ENCODE measurements at regions not wholly inside any gene's neighbourhood (a gene's known extent, or its start where the extent isn't known, plus 50 kb on each side); places are given as distances from the start of the nearest gene placed in this dataset.

DNA sequence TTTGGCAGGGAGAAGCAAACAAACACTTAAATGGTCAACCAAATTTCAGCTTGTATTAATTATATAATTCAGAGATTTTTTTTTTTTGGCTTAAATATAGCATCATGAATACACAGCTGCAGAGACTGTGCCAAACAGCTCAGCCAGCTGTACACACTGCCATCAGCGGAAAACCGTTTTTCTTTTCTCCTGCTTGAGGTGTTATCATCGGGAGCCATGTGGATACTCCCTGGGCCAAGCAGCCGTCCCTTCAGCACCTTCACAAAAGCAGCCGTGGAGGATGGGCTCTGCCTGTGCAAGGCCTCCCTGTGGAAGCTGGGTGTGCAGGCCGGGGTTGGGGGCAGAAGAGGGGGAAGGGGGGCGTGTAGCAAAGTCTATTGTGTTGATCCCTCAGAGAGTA lies 85.0 kb downstream of the NUF2 start:
- DNase-seq, result no peak

DNA sequence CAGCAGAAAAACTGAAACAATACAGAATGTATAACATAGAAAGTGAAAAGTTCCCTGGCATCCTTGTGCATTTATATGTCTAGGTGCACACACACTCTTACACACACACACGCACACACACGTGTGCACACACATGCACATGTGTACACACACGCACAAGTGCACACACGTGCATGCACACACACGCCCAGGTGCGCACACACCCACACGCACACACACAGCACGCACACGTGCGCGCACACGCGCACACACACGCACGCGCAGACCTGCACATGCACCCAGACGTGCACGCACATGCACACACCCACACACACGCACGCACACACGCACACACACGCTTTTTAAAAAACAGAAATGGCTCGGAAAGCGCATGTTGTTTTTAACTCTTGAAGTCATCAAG lies 86.5 kb downstream of the NUF2 start:
- DNase-seq, result no peak

DNA sequence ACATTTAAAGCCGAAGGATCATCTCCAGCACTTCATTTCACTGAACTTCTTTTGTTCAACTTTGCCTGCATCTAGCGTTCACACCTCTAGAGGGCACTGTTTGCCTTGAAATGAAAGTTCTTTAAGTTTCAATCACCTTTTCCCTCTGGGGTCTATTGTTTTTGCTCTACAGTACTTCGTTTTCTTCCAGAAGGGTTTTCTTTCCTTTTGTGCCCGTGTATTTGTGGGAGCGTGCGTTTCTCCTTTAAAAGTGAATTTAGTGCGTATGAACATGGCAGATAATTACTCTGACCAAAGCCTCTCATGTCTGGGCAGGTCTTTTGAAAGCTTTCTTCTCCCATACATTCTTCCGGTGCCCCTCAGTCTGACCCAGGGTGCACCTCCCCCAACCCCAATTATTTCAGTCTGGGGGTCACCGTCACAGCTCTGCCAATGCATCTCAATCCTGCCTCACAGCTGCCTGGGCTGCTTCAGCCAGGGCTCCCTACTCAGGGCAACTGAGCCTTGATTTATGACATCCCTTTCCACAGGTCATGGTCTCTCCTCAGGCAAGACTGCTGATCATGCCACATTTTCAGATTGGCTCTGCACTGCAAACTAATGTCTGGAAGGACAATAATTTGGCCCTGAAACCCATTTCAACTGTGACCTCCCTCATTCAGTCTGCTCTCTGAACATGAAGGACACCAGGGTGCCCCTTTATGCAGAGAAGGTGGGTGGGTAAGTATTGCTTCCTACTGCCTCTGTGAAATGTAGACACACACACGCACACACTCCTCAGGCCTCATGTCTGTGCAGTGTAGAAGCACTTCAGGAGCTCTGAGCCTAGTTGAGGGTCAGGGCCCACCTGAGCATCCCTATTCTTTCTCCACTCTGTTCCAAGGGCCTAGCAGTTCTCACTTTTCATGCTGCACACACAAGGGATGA lies 88.6 kb downstream of the NUF2 start:
- peak; percentile 35 for DNase-seq

DNA sequence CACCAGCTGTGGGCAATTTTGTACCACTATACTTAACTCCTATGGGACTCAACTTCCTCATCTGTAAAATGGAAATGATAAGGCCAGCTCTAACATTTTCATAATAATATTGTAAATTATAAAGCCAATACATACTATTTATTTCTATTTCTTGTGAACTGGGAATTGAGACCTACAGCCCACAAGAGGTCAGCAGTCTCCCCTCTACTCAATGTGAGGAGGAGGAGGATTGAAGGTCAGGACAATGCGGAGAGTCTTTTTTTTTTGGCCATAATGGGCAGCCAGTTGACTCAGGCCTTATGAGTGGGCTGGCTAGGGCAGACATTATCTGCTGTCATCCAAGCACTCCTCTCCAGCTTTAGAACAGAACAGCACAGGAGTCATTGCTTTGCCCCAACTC lies 90.5 kb downstream of the NUF2 start:
- DNase-seq, result no peak

DNA sequence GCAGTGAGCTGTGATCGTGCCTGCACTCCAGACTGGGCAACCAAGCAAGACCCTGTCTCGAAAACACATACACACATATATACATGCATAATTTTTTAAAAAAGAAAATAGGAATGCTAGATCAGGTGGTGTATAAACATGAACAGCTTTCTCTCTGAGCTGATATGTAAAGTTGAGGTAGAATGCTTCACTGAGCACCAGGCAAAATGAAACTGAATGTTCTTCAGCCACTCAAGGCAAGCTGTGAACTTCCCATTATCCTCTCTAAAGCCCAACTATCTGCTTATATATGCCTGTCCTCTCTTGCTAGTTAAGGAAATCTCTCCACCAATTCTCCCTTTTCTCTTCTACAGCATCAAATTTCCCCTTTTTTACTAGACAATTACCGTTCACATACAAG lies 93.0 kb downstream of the NUF2 start:
- DNase-seq, result no peak

DNA sequence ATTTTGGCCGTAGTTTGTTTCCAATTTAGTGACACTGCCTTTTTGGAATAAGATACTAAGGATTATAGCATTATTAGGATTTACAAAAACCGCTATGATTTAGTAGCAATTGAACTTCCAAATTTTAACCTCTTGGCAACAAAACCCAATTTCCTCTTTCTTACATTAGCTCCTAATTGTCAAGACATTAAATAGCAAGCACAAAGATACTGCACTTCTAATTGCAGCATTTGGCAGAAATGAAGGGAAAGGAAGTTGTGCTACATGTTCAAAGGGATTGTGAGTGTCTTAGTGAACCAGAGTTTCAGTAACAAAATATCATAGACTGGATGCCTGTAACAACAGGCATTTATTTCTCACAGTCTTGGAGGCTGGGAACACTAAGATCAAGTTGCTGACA lies 99.9 kb downstream of the NUF2 start:
- DNase-seq, result no peak

DNA sequence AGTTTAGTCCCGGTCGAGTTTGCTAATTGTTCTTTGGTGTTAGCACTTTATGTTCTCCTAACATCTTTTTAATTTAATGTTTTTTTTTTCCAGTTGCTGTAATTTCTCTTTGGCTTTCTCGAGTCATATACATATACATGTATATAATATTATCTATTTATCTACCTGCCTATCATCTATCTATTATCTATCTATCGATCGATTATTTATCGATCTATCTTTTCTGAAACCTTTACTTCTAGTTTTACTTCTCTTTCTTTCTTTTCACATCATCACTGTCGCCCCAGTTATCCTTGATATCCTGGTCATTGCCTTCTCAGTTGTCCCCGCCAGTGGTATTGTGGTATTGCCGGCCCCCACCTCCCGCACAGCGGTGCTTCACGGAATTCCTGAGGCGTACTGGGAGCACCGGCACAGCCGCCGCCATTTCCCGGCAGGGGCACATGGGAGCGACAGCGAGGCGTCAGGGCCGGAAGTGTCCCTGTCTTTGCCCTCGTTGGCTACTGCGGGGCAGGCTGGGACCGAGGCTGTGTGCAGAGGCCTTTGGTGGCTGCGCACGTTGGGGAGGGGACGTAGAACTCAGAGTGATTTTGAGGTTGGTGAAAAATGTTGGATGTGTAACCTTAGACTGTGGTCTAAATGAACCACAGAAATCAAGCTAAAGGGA lies 101.1 kb downstream of the NUF2 start:
- no peak for DNase-seq

DNA sequence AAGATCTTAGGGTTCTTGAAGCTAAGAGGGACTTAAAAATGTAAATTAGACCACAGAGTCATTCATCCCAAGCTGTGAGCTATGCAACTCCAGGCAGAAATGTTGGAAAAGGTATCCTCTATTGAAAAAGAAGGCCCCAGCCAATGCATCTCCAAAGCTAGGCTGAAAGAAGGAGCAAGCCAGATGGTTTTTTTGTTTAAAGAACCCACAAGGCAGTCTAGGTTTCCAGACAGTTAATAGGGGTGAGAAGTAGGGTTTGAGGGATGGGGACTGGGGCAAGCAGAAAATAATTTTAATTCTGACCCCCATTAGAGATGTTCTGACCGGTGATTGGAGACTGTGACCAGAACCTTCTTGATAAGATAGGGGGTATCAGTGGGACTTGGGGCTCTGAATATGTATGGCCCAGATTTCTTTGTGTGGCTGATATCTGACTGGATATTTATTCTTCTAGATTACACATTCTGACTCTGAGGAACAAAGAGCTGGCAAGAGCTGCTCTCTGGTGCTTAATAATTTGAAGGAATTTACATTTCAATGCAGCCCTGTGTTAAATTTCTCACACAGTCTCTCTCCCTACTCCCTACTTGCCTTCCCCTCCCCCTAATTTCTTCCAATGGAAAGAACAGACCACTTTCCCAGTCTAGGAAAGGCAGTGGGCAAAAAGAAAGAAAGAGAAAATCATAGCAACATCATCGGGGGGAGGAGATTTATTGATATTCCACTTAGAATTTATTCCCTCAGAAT lies 104.9 kb downstream of the NUF2 start:
- no peak for DNase-seq

DNA sequence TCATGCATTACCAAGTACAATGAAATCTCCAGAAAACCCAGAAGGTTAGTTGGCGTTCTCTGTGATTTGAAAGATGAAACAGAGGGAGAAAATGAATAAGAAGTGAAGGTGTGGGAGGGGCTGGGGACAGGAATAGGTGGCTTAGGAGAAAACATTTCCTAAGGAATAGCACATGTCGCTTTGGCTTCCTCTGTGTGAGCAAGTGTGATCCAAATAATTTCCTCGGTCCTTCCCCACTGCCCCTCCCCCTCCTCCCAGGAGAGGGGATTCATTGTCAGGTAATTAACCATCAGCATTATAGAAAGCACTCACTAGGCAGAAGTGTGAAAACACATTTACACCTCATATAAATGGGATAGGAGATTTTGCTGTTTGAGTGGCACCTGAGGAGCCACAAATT lies 105.5 kb downstream of the NUF2 start:
- DNase-seq, result no peak

DNA sequence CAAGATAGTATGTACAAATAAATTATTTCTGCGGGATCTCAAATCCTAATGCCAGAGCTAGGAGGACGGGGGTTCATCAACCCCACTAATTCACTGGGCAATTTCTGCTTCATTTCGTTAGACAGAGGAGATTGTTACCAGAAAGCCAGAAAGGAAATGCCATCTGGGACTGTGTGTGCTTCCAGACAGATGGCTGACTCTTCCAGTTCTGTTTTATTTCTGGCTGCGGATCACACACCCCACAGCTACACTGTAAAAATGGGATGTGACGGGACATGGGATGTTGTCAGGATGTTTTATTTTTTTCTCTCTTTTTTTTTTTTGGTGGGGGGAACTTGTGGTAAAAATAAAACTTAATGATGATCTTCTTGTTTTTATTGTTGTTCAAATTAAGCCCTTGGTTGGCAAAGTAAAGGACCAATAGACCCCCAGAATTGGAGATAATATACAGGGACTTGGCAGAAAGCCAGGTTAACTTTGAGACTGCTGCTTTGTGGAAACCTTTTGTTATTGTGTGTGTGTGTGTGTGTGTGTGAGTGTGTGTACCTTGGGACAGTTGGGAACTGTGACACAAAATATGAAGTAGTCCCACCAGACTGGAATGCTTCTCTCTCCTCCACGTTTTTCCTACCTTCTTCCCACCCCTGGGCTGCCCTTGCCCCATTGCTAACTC lies 114.5 kb downstream of the NUF2 start:
- peak; percentile 58 for DNase-seq

DNA sequence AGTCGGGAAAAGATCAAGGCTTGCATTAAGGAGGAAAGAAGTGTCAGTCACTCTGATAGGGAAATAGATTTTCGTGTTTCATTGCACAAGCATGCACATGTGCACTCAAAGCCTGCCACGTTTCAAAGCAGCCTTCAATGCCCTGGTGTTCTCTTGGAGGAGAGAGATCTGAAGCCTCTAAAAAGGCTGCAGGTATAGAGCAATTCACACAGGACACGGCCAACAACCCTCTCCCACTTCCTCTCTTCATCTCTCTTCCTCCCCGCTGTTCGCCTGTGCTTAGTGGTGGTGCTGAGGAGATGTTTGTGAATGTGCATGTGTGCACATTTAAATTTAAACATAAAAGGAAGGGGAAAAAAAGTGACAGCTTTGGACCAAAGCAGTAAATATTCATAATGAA lies 117.7 kb downstream of the NUF2 start:
- DNase-seq, result no peak

DNA sequence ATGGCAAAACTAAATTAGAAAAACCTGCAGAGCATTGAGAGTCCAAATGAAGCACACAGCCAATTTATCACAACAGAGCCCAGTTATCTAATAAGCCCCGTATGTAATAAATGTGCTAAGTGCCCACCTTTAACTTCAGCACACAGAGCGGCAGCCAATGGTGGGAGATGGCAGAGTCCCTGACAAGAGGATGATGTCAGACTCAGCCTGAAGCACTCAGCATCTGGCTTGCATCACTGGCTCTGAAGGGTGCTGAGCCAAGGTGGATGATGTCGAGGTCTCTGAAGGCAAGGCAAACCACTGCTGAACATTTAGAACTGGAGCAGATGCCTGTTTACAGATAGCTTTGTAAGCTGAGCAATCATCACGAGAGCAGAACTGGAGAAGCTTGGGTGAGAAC lies 118.3 kb downstream of the NUF2 start:
- no peak for DNase-seq

DNA sequence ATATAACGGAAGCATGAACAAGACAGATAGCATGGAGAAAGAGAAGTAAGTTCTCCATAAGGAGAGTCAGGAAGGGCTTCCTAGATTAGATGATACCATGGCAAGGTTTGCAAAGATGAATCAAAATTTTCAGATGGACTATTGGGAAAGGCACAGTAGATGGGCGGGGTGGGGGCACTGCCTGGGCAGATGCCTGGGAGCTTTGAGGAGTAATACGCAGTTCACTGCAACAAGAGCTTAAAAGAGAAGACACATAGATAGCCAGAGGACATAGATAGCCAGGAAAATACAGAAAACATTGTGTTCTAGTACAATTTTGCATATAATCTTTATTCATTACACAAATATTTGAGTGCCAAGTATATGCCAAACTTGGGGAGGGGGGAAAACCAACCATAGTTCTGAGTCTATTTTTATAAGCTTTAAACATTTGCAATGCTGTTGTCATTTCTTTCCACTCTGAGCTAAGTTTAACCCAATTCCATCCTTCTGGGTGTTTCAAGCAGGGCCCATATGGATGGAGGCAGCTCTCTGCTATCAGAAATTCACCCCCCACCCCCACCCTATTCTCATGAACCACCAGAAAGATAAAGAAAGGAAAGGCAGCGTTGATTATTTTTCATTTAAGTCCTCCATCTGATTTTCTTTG lies 120.6 kb downstream of the NUF2 start:
- DNase-seq, result no peak

DNA sequence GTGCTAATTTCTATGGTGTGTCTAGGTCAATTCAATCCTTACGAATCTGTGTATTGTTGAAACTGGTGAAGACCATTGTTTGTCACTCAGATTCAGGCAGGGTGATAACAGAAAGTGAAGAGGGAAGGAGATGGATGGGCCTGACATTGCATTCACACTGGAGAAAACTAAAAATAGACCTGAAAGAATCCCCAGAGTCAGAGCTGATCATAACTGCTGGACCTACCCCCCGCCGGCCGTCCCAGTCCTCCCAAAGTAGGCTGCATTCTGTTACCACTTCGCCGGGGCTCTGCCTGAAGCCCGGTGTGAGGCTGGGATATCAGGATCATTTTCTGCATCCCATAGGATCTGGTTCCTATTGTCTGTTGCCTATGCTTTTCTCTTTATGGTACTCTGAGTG lies 121.1 kb downstream of the NUF2 start:
- no peak for DNase-seq

DNA sequence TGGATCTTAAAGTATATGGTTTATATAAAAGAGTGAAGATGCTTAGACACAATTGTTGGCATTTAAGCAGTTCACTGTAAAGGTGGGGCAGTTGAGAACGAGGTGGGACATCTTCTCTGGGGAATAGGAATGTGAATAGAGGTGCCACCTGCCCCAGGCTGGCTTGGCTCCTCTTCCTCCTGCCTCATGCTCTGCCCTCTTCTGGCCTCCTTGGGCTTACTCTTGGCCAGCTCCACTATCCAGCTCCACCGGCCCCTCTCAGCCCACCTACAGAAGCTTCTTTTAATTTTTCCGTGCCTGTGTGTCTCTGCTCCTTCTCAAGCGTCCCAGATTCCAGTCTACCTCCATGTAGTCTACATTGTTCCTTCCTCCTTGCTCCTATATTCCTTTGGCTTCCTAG lies 122.1 kb downstream of the NUF2 start:
- DNase-seq, result no peak

DNA sequence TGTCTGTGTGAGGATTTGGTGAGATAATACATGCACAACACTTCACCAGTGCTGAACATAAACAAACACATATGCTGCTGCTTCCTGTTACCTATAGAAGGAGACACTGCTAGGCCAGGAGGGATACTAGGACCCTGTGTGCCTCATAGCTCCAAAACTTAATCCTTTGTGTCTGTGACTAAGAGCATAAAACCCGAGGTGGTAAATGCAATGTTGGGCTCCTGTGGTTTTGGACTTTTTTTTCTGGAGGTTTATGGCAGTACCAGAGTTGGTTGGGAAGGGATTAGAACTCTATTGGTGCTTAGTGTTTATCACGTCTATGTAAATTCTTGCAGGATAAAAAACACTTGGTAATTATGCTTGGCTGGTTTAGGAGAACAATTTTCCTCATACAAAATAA lies 122.9 kb downstream of the NUF2 start:
- DNase-seq, result no peak

DNA sequence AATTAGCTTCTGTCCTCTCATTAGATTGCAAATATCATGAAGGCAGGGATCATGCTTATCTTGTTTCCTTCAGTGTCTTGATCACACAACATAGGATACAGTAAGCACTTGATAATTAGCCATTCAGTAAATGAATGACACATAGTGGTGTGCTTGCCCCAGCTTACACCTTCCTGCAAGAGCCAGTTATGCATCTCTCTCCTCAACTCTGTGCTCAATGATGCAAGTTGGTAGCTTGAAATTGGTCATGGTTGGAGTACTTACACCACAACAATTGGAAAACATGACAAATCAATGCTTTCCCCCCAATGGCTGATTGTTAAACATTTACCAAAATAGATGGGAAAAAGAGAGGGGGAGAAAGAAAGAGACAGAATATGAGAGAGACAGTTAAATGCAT lies 129.2 kb downstream of the NUF2 start:
- no peak for DNase-seq

DNA sequence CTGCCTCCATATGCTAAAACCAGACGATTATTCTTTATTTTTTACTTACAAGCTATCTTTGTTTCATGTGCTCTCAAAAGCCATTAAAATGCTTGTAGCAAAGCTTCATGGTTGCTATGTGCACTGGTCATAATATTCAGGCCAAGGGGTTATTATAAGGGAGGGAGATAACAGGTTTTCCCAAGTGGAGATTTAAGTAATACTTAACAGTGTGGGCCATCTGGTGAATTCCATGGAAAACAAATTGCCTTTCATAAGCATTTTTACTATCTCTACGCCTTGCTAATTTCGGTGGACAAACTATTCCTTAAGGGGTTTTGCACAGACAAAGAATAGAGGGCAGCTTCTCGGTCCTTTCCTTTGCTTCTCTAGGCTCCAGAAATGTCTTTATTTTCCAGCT lies 137.8 kb downstream of the NUF2 start:
- no peak for DNase-seq

DNA sequence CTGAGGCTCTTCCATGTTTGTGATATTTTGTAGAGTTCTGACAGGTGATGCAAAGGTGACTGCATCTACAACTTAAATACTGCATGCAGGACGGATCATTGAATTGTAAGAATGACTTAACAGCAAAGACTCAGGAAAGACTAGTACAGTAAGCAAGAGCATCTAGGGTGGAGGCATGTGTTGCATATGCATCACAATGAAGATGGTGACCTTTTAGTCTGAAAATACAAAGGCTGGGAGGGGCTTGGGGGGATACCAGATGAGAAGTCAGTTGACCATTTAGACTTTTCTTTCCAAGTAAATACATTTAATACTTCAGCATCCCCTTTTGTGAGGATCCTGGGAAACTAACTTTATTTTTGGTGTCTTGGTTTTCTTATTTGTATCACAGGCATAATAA lies 145.5 kb downstream of the NUF2 start:
- no peak for DNase-seq

DNA sequence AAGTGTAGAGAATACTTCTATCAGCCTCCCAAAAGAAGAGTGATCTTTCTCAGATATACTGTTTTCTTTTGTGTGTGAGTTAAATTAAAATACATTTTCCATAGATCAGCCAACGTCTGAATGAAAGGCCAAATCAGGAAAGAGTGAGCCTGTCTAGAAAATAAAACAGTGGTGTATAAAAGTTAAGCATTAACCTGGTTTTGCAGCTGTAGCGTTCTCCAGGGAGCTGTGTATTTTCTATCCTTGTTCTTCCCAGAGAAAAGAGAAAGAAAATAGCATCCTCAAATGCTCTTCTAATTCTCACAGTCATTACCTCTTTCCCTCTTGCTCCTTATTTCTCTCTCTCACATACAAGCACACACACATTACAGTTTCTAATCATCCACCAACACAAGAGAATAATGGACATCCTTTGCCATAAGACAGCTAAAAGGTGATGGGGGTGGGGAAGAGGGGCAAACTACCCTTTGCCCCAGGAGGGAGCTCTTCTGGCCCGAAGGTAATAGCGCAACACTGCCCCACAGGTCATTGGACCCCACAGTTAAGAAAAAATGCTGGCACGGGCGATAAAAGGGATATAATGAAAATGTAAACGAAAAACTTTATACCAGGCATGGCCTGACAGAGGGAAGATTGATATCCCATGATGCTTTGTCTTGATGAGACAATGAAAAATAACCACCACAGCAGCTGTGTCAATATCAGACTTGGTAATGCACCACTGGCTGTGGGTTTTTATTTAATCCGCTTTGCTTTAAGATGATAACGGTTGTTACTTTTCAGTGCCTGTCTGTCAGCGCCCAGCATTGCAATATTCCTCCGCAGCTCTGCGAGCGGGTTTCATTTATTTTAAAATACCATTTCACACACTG lies 150.3 kb downstream of the NUF2 start:
- no peak for DNase-seq

DNA sequence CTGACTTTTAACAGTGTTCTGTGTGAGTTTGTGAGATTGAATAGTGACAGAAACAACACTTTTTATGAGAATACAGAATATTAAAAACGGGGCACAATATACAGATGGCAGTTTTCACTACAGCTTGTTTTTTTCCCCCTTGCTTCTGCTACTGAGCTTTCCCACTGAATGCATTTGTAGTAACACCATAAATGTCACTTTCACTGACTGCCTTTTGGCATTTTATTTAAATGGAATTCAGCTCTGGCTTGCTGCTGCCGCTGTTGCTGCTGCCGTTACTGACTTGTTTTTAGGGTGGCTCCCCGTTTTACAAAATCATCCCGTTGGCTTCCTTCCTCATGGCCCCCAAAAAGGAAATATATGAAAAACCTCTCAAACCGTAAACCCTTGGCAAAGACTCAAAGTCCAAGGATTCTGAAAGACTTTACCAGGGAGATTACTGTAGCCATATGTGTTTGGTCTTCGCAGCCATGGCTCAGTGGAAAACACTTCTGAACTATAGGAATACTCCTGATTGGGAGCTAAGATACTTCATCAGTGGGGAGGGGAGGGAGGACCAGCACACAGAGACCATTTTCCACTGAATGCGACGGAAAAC lies 151.0 kb downstream of the NUF2 start:
- no peak for DNase-seq
